ENCODE measurements at regions not wholly inside any gene's neighbourhood (a gene's known extent, or its start where the extent isn't known, plus 50 kb on each side); places are given as distances from the start of the nearest gene placed in this dataset.

- TF ChIP-seq CTCF (conservative IDR thresholded peaks at IDR 0.05; ENCODE audit: low read length) (no peak), EZH2phosphoT487 (IDR thresholded peaks at IDR 0.05; ENCODE audit: borderline replicate concordance, low read depth, low read length) (no peak)
Measured at GRCh38 chr15:24898715-24899272, 56.0 kb upstream of the SNRPN start.
